Calu3 (cell line): ENCODE measurements at regions not wholly inside any gene's neighbourhood (a gene's known extent, or its start where the extent isn't known, plus 50 kb on each side); places are given as distances from the start of the nearest gene placed in this dataset.

Experiments
- BruUV-seq: library from RNA; stranded (reverse); fragments of 400-500 nt; replicated peaks from 2 replicates; lab custom pipeline; 2021; lab: Mats Ljungman, UMichigan
- CTCF ChIA-PET: fragments of 300-600 bp; sonication (Branson Sonifier 250); formaldehyde crosslinking; loops from one replicate; lab custom pipeline; 2022; ENCODE audit warnings: antibody characterized with exemption; lab: Charles Lee
- DNase-seq: peaks from one replicate; pipeline ENCODE4 v3.0.0; 2022
- H3K27ac Mint-ChIP-seq: one replicate; pipeline ENCODE4 v1.8.0; 2022; ENCODE audit warnings: mixed read lengths; ENCODE audit not compliant: unreplicated experiment
- H3K27me3 Mint-ChIP-seq: one replicate; pipeline ENCODE4 v1.8.0; 2022; ENCODE audit warnings: mixed read lengths; ENCODE audit not compliant: unreplicated experiment
- H3K36me3 Mint-ChIP-seq: one replicate; pipeline ENCODE4 v1.8.0; 2022; ENCODE audit warnings: mild to moderate bottlenecking, moderate library complexity, mixed read lengths; ENCODE audit not compliant: insufficient read depth, unreplicated experiment
- H3K4me1 Mint-ChIP-seq: one replicate; pipeline ENCODE4 v1.8.0; 2022; ENCODE audit warnings: mild to moderate bottlenecking, low read depth, mixed read lengths; ENCODE audit not compliant: unreplicated experiment
- H3K4me3 Mint-ChIP-seq: one replicate; pipeline ENCODE4 v1.8.0; 2022; ENCODE audit warnings: mild to moderate bottlenecking, low read depth, moderate library complexity, mixed read lengths; ENCODE audit not compliant: unreplicated experiment
- H3K9me3 Mint-ChIP-seq: one replicate; pipeline ENCODE4 v1.8.0; 2022; ENCODE audit warnings: low read depth, mixed read lengths; ENCODE audit not compliant: unreplicated experiment
- intact Hi-C: fragments of 100-400 bp; cut with micrococcal nuclease; formaldehyde crosslinking; loops from one replicate; pipeline ENCODE4 v1.10.0; 2022; ENCODE audit not compliant: unreplicated experiment
- TF ChIP-seq, protein P1 (sequence below): fragments of 200-600 bp; IDR thresholded peaks from one replicate; pipeline ENCODE4 v1.8.0; 2022; ENCODE audit warnings: antibody characterized with exemption; ENCODE audit not compliant: unreplicated experiment

DNA sequence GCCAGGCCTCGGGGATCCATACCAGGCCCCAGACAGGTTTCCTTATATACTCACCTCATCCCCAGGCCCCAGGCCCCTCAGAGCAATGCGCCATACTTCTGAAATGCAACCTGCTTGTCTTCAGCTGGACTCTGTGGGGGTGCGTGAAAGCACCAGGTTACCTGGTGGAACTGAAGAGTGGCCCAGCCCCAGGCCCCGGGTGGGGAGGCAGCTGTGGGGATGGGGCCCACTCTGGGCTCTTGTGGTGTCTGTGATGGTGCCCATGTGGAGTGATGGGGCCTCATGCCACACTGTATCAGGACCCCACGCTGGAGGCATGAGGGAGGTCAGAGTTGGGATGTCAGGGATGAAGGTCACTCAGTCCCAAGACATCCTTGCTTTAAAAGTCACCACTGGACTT, 999.0 kb downstream of the BRD1 start:
- intact Hi-C loops, result no loop called here
- Mint-ChIP-seq H3K27me3 (no peaks in the 10 kb centered on the region), H3K4me3 (no peak overlapping the region), H3K9me3 (peaks cover 16% of the 10 kb centered on the region), H3K4me1 (no peaks in the 10 kb centered on the region), H3K27ac (no peak overlapping the region), H3K36me3 (peaks cover 3% of the 10 kb centered on the region)
- CTCF ChIA-PET, result no interaction called here
- DNase-seq, result no peak
- TF ChIP-seq, protein P1, sequence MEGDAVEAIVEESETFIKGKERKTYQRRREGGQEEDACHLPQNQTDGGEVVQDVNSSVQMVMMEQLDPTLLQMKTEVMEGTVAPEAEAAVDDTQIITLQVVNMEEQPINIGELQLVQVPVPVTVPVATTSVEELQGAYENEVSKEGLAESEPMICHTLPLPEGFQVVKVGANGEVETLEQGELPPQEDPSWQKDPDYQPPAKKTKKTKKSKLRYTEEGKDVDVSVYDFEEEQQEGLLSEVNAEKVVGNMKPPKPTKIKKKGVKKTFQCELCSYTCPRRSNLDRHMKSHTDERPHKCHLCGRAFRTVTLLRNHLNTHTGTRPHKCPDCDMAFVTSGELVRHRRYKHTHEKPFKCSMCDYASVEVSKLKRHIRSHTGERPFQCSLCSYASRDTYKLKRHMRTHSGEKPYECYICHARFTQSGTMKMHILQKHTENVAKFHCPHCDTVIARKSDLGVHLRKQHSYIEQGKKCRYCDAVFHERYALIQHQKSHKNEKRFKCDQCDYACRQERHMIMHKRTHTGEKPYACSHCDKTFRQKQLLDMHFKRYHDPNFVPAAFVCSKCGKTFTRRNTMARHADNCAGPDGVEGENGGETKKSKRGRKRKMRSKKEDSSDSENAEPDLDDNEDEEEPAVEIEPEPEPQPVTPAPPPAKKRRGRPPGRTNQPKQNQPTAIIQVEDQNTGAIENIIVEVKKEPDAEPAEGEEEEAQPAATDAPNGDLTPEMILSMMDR, result no peak
- BruUV-seq, result no TSS peak

GRCh38 chr22:48827904-48828555, 999.6 kb downstream of the BRD1 start:
- H3K36me3 Mint-ChIP-seq, result peaks cover 3% of the 10 kb centered on the region
- H3K4me1 Mint-ChIP-seq, result no peaks in the 10 kb centered on the region
- H3K27me3 Mint-ChIP-seq, result no peaks in the 10 kb centered on the region
- TF ChIP-seq, protein P1, result no peak
- CTCF ChIA-PET, result interaction anchor here (0.6 kb wide), 1 partner anchor 407 kb away, joined by 3 read pairs; no protein-coding TSS in a partner anchor
- intact Hi-C loops, result no loop called here
- no peak overlapping the region for H3K27ac Mint-ChIP-seq
- H3K4me3 Mint-ChIP-seq, result no peak overlapping the region
- H3K9me3 Mint-ChIP-seq, result peaks cover 20% of the 10 kb centered on the region
- DNase-seq, result no peak
- BruUV-seq, result no TSS peak

GRCh38 chr22:48827268-48827846, 1000.3 kb downstream of the BRD1 start:
- no TSS peak for BruUV-seq
- CTCF ChIA-PET, result interaction anchor here (0.7 kb wide), 1 partner anchor 15 kb away, joined by 3 read pairs; no protein-coding TSS in a partner anchor
- Mint-ChIP-seq H3K27ac (no peak overlapping the region), H3K4me1 (no peaks in the 10 kb centered on the region), H3K4me3 (no peak overlapping the region), H3K9me3 (peaks cover 22% of the 10 kb centered on the region), H3K27me3 (no peaks in the 10 kb centered on the region), H3K36me3 (peaks cover 3% of the 10 kb centered on the region)
- intact Hi-C loops, result no loop called here
- DNase-seq, result no peak
- TF ChIP-seq, protein P1, result no peak

GRCh38 chr22:48826546-48826945, 1001.1 kb downstream of the BRD1 start:
- TF ChIP-seq, protein P1, result no peak
- H3K4me1 Mint-ChIP-seq, result no peaks in the 10 kb centered on the region
- no peak overlapping the region for H3K4me3 Mint-ChIP-seq
- peaks cover 22% of the 10 kb centered on the region for H3K9me3 Mint-ChIP-seq
- H3K27me3 Mint-ChIP-seq, result no peaks in the 10 kb centered on the region
- H3K27ac Mint-ChIP-seq, result no peak overlapping the region
- BruUV-seq, result no TSS peak
- intact Hi-C loops, result no loop called here
- CTCF ChIA-PET, result no interaction called here
- no peak for DNase-seq
- peaks cover 3% of the 10 kb centered on the region for H3K36me3 Mint-ChIP-seq
